Heart left ventricle (tissue), 16 donors: ENCODE measurements at regions not wholly inside any gene's neighbourhood (a gene's known extent, or its start where the extent isn't known, plus 50 kb on each side); places are given as distances from the start of the nearest gene placed in this dataset.
A peak's percentile ranks its signal among the peaks of the same experiment; 100 is the strongest.
"Not testable (repeated sequence)": the region's sequence is repeated elsewhere in the genome, so short reads cannot be mapped to it uniquely, and the experiment has no call there.

Experiments used
- ATAC-seq, 4 donors: fragments of 200-7000 bp; cut with Tn5 transposase; one replicate each; pipeline ENCODE4 v1.9.1; 2020 to 2022; ENCODE audit warnings: moderate library complexity in 4 of 4, mild to moderate bottlenecking in 3 of 4, moderate number of reproducible peaks in 1 of 4
- DNase-seq, 5 donors: peaks; one replicate each; pipeline ENCODE4 v3.0.0-alpha.2; 2020
- H3K27ac ChIP-seq, 12 donors: fragments of 200-600 bp; sonication (generic) in 4 of 12; one replicate each; pipeline versions ENCODE4 v1.5.0 to v1.8.0; 2016 to 2022; ENCODE audit warnings: mild to moderate bottlenecking in 2 of 12
- H3K27me3 ChIP-seq, 9 donors: fragments of 200-600 bp; sonication (generic) in 2 of 9; one replicate each; pipeline versions ENCODE4 v1.5.1 to v1.8.0; 2016 to 2022; ENCODE audit warnings: mild to moderate bottlenecking in 3 of 9
- H3K36me3 ChIP-seq, 9 donors: fragments of 200-600 bp; sonication (generic) in 2 of 9; one replicate each; pipeline versions ENCODE4 v1.5.0 to v1.8.0; 2018 to 2022; ENCODE audit warnings: mild to moderate bottlenecking in 2 of 9
- H3K4me1 ChIP-seq, 12 donors: fragments of 200-600 bp; sonication (generic) in 4 of 12; one replicate each; pipeline versions ENCODE4 v1.5.0 to v1.8.0; 2016 to 2022; ENCODE audit warnings: mild to moderate bottlenecking in 3 of 12
- H3K4me3 ChIP-seq, 12 donors: fragments of 200-600 bp; sonication (generic) in 4 of 12; one replicate each; pipeline versions ENCODE4 v1.5.0 to v1.8.0; 2017 to 2022; ENCODE audit warnings: mild to moderate bottlenecking in 9 of 12, moderate library complexity in 4 of 12
- H3K9me3 ChIP-seq, 12 donors: fragments of 200-600 bp; sonication (generic) in 4 of 12; one replicate each; pipeline versions ENCODE4 v1.5.0 to v1.8.0; 2016 to 2022; ENCODE audit warnings: mild to moderate bottlenecking in 1 of 12
- WGBS, 4 donors: extraction: QIAGEN DNeasy Blood & Tissue Kit in 2 of 4; methylation state at CpG; one replicate each; pipeline versions ENCODE4 v1.1.5 to v1.1.7; 2013 to 2018; 5-methylcytosine and 5-hydroxymethylcytosine counted together
- intact Hi-C, 10 donors: fragments of 100-400 bp; cut with DNase I; formaldehyde crosslinking; loops; one replicate each; pipeline versions ENCODE4 v1.11.1 to v1.14.2; 2022
- donor health status: ischemic (EF 13 %, LVEDD 7.1; RV severe dilation, severe dysfunction).
- donor health status: healthy with polysubstance abuse.
- donor health status: DM: no; HTN: yes; CAD: no.
- donor health status: DM: no; HTN: no; CAD: no.
- donor health status: ischemic (EF 25% LVEDD 6.9; RV normal size, moderate dysfunction).
- donor health status: ischemic (EF 25% LVEDD 5.7; RV mildly dilated, moderate dysfunction).
- donor health status: healthy.
- donor health status: DM: yes; HTN: yes; CAD: no.
- donor health status: ischemic (EF 35%, LVEDD 5.7; RV mildly dilated, moderate dysfunction).
- donor health status: nonischemic (EF 11% LVEDD 7.7; RV severe dilation, severe dysfunction).
- donor health status: DM: yes; HTN: yes; CAD: no.
- donor health status: PGD.
- donor health status: ischemic (EF 29% LVEDD 5.4; RV normal size, mild dysfunction).
- donor health status: nonischemic (EF 23%, LVEDD 6.1; RV moderate dilation, normal function).

DNA sequence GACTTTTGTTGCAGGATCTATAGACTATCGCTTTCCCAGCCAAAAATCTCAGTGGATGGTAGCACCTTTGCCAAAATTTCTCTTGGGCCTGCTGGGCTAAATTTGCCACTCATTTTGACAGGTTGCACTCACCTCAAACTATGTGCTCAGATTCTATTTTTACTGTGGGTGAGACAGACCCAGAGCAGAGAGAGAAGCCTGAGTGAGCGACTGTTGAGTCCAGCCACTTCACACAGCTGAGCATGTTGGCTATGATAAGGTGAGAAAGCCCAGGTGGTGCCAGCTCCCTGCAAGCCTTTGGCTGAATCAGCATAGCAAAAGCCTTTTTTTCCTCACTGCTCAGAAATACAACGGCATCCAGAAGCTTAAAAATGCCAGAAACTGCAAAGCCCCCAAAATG, 59.5 kb upstream of the CDY1B start:
- H3K4me3 ChIP-seq, H3K27me3 ChIP-seq, H3K36me3 ChIP-seq, H3K27ac ChIP-seq, H3K4me1 ChIP-seq, intact Hi-C loops, H3K9me3 ChIP-seq, DNase-seq: not testable (repeated sequence)
- peak in 1 of 4 donors; percentile 56 for ATAC-seq
- WGBS, 4 donors: no CpG with 5 or more reads among the region's 3 CpGs

- WGBS, 4 donors: no CpG with 5 or more reads among the region's 2 CpGs
- H3K36me3 ChIP-seq, DNase-seq, H3K27me3 ChIP-seq, H3K4me3 ChIP-seq, H3K27ac ChIP-seq, H3K9me3 ChIP-seq, intact Hi-C loops, ATAC-seq, H3K4me1 ChIP-seq: not testable (repeated sequence)
Observed at GRCh38 chrY:24098997-24099396, 51.2 kb upstream of the CDY1B start.
